ENCODE measurements at regions not wholly inside any gene's neighbourhood (a gene's known extent, or its start where the extent isn't known, plus 50 kb on each side); places are given as distances from the start of the nearest gene placed in this dataset.
"Not testable (repeated sequence)": the region's sequence is repeated elsewhere in the genome, so short reads cannot be mapped to it uniquely, and the experiment has no call there.

DNA sequence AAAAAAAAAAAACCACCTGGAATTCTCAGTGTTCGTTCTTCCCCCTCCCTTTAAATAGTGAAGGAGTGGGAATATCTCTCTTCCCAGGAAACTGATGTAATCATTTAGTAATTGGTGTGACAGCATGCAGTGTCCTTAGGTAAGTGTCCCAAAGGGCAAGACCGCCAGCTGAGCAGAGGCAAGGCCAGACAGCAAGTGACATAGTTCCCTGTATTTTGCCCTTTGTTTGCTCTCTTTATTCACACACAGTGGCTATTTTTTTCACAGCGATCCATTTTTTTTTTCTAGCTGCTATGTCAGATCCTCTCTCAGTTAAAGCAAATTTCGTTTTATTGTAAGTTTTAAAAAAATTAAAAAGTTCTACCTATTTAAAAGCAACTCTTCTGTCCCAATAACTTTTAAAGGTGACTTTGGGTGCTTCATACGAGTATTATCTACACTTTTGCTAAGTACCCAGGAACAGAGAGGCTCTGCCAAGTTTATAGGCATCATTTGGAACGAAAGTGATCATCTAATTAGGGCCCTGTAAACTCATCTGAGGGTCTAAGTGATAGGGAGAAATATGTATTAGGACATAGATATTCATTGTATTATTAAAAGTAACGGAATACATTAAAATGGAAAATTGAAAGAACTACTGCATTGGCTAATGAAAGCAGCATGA lies 98.2 kb upstream of the ALDH1A1 start:
- Mint-ChIP-seq H3K27me3 (ENCODE audit: low read depth) (no peaks in the 10 kb centered on the region), H3K4me3 (no peak overlapping the region)

DNA sequence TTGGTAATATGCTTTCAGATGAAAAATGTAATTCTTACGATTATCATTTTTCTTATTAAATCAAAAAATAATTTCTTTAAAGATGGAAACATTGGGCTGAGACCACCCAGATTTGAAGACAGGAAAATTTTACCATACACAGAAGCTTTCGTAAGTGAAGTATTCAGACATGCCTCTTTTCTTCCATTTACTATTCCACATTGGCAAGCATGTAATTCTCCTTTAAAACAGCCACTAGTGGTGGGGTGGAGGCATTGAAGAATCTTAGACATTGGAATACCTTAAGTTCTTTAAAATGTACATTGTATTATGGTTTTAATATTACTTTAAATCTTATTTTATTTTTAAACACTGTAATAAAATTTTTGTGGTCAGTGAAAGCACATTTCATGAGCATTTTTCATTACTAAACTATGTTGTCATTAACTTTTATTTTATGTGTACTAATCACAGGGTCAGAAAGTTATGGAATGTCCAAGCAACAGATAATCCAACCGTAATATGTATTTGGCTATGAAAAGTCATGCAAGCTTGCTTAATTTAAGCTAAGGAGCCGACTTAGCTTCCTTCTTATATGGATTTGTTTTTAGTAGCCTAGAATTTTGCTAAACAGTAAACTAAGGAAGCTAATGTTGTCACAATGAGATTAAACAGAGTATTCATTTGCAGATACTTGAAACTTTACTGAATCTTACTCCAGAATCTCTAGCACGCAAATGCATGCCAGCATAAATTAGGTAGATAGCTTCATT lies 97.4 kb upstream of the ALDH1A1 start:
- peak in 1 of 3 experiments; percentile 14 for TF ChIP-seq CTCF (IDR thresholded peaks at IDR 0.05; ENCODE audit: unreplicated experiment in 3 of 3)

More for the DNA sequence above, 98.2 kb upstream of the ALDH1A1 start:
- Mint-ChIP-seq H3K9me3 (no peaks in the 10 kb centered on the region), H3K27ac (no peak overlapping the region), H3K4me1 (no peaks in the 10 kb centered on the region), H3K36me3 (ENCODE audit: low read depth) (no peaks in the 10 kb centered on the region)
- TF ChIP-seq CTCF (IDR thresholded peaks at IDR 0.05; ENCODE audit: unreplicated experiment in 3 of 3), result no peak

DNA sequence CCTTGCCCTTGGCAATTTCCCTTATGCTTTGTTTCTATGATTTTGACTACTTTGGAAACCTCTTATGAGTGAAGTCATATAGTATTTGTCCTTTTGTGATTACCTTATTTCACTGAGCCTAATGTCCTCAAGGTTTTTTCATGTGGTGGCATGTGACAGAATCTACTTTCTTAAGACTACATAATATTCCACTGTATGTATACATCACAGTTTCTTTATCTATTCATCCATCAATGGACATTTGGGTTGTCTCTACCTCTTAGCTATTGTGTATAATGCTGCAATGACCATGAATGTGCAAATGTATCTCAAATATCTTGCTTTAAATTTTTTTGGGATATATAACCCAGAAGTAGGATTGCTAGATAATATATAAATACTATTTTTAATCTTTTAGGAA lies 96.4 kb upstream of the ALDH1A1 start:
- no peak overlapping the region for H3K27ac Mint-ChIP-seq
- H3K27me3 Mint-ChIP-seq (ENCODE audit: low read depth), result no peaks in the 10 kb centered on the region
- H3K4me3 Mint-ChIP-seq, result no peak overlapping the region
- TF ChIP-seq CTCF (IDR thresholded peaks at IDR 0.05; ENCODE audit: unreplicated experiment in 3 of 3), result no peak
- no peaks in the 10 kb centered on the region for H3K9me3 Mint-ChIP-seq
- H3K36me3 Mint-ChIP-seq (ENCODE audit: low read depth), result no peaks in the 10 kb centered on the region
- no peaks in the 10 kb centered on the region for H3K4me1 Mint-ChIP-seq

More for the DNA sequence above, 97.4 kb upstream of the ALDH1A1 start:
- no peaks in the 10 kb centered on the region for H3K9me3 Mint-ChIP-seq
- H3K4me3 Mint-ChIP-seq, result no peak overlapping the region
- no peak overlapping the region for H3K27ac Mint-ChIP-seq
- H3K36me3 Mint-ChIP-seq (ENCODE audit: low read depth), result no peaks in the 10 kb centered on the region
- no peaks in the 10 kb centered on the region for H3K27me3 Mint-ChIP-seq (ENCODE audit: low read depth)
- no peaks in the 10 kb centered on the region for H3K4me1 Mint-ChIP-seq

GRCh38 chr9:73046769-73047168 lies 93.9 kb upstream of the ALDH1A1 start:
- TF ChIP-seq CTCF (IDR thresholded peaks at IDR 0.05; ENCODE audit: unreplicated experiment in 3 of 3), result no peak
- Mint-ChIP-seq H3K27me3 (ENCODE audit: low read depth) (no peaks in the 10 kb centered on the region), H3K4me3 (no peak overlapping the region), H3K27ac (no peak overlapping the region), H3K36me3 (ENCODE audit: low read depth) (no peaks in the 10 kb centered on the region), H3K4me1 (no peaks in the 10 kb centered on the region), H3K9me3 (no peaks in the 10 kb centered on the region)

GRCh38 chr9:73044776-73045175 lies 91.9 kb upstream of the ALDH1A1 start:
- H3K4me3 Mint-ChIP-seq; H3K4me1 Mint-ChIP-seq; H3K27ac Mint-ChIP-seq; H3K9me3 Mint-ChIP-seq; H3K27me3 Mint-ChIP-seq (ENCODE audit: low read depth); H3K36me3 Mint-ChIP-seq (ENCODE audit: low read depth): not testable (repeated sequence)

DNA sequence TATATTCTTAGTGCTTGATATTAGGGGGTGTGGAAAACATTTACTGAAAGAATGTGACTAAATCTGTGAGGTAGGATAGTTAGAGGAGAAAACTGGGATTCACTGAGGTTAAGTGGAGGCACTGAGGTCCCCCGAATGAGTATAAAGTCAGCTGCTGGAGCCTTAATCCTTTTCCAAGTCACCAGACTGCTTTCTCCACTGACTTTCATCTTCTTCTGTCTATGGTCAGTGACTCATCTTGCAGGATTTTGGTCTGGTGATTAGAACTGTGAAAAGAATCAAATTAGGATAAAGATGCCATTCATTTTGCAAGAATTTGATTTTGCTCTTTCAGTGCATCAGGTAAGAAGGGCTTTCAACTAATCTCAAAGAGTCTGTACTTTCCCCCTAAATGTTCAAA lies 89.3 kb upstream of the ALDH1A1 start:
- no peaks in the 10 kb centered on the region for H3K9me3 Mint-ChIP-seq
- peaks cover 13% of the 10 kb centered on the region for H3K4me1 Mint-ChIP-seq
- peaks cover 7% of the 10 kb centered on the region for H3K27me3 Mint-ChIP-seq (ENCODE audit: low read depth)
- H3K4me3 Mint-ChIP-seq, result no peak overlapping the region
- no peak overlapping the region for H3K27ac Mint-ChIP-seq
- no peak for TF ChIP-seq CTCF (IDR thresholded peaks at IDR 0.05; ENCODE audit: unreplicated experiment in 3 of 3)
- no peaks in the 10 kb centered on the region for H3K36me3 Mint-ChIP-seq (ENCODE audit: low read depth)

Measured in nephron (organoid).